Testis (tissue), 2 donors: ENCODE measurements at regions not wholly inside any gene's neighbourhood (a gene's known extent, or its start where the extent isn't known, plus 50 kb on each side); places are given as distances from the start of the nearest gene placed in this dataset.

ENCODE experiments used
- POLR2A ChIP-seq: fragments of 450-650 bp; IDR thresholded peaks from one replicate; pipeline ENCODE4 v1.6.1; 2017; ENCODE audit warnings: antibody characterized with exemption, mild to moderate bottlenecking, moderate library complexity
- TF ChIP-seq, protein P1 (sequence below), 3 experiments: fragments of 450-650 bp in 2 of 3; fragments of 200-600 bp in 1 of 3; sonication (generic) in 1 of 3; IDR thresholded peaks; one replicate each; pipeline ENCODE4 v1.5.1; 2016 to 2019; ENCODE audit warnings: antibody characterized with exemption in 3 of 3, mild to moderate bottlenecking in 2 of 3, moderate library complexity in 1 of 3

GRCh38 chr9:7348692-7349091 lies 450.9 kb downstream of the DMAC1 start:
- TF ChIP-seq, protein P1, sequence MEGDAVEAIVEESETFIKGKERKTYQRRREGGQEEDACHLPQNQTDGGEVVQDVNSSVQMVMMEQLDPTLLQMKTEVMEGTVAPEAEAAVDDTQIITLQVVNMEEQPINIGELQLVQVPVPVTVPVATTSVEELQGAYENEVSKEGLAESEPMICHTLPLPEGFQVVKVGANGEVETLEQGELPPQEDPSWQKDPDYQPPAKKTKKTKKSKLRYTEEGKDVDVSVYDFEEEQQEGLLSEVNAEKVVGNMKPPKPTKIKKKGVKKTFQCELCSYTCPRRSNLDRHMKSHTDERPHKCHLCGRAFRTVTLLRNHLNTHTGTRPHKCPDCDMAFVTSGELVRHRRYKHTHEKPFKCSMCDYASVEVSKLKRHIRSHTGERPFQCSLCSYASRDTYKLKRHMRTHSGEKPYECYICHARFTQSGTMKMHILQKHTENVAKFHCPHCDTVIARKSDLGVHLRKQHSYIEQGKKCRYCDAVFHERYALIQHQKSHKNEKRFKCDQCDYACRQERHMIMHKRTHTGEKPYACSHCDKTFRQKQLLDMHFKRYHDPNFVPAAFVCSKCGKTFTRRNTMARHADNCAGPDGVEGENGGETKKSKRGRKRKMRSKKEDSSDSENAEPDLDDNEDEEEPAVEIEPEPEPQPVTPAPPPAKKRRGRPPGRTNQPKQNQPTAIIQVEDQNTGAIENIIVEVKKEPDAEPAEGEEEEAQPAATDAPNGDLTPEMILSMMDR (IDR thresholded peaks at IDR 0.05) = no peak
- TF ChIP-seq POLR2A = no peak
